ENCODE measurements at regions not wholly inside any gene's neighbourhood (a gene's known extent, or its start where the extent isn't known, plus 50 kb on each side); places are given as distances from the start of the nearest gene placed in this dataset.

DNA sequence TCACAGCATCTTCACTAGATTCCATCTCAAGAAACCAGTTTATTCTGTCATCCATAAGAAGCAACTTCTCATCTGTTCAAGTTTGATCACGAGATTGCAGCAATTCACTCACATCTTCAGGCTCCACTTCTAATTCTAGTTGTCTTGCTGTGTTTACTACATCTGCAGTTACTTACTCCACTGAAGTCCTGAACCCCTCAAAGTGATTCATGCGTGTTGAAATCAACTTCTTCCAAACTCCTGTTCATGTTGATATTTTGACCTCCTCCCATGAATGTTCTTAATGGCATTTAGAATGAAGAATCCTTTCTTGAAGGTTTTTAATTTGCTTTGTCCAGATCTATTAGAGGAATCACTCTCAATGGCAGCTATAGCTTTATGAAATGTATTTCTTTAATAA, 287.6 kb upstream of the TBL1XR1 start:
- peaks cover 7% of the 10 kb centered on the region; the same call in 1 of the 2 replicates for H3K9me3 ChIP-seq (ENCODE audit: insufficient read depth, low read depth, low read length)
- H3K4me3 ChIP-seq (ENCODE audit: low read length, poor library complexity, severe bottlenecking), result no peak overlapping the region
- H3K4me2 ChIP-seq (ENCODE audit: low read depth, low read length, poor library complexity, severe bottlenecking), result no peak overlapping the region
- H3F3A ChIP-seq (ENCODE audit: low read depth), result no peaks in the 10 kb centered on the region
- H3K27me3 ChIP-seq (ENCODE audit: insufficient read depth, low read length, poor library complexity, severe bottlenecking), result no peaks in the 10 kb centered on the region
- no peak overlapping the region for H2AFZ ChIP-seq (ENCODE audit: low read length)
- H3K36me3 ChIP-seq (ENCODE audit: insufficient read depth, low read length), result no peaks in the 10 kb centered on the region
- no peaks in the 10 kb centered on the region for H4K20me1 ChIP-seq (ENCODE audit: insufficient read depth, low read length, poor library complexity, severe bottlenecking)
- no peaks in the 10 kb centered on the region for H3K9me2 ChIP-seq (replicated peaks; ENCODE audit: low read depth, low read length)
- no peaks in the 10 kb centered on the region for H3K79me2 ChIP-seq (ENCODE audit: insufficient read depth, low read length)
- H3K9ac ChIP-seq (ENCODE audit: low read depth, low read length, poor library complexity, severe bottlenecking), result no peak overlapping the region
- peaks cover 14% of the 10 kb centered on the region for H3K4me1 ChIP-seq (ENCODE audit: insufficient read depth, low read length, poor library complexity, severe bottlenecking)
- no peak for TF ChIP-seq EZH2phosphoT487 (IDR thresholded peaks at IDR 0.05; ENCODE audit: borderline replicate concordance)
- TF ChIP-seq, protein P1, sequence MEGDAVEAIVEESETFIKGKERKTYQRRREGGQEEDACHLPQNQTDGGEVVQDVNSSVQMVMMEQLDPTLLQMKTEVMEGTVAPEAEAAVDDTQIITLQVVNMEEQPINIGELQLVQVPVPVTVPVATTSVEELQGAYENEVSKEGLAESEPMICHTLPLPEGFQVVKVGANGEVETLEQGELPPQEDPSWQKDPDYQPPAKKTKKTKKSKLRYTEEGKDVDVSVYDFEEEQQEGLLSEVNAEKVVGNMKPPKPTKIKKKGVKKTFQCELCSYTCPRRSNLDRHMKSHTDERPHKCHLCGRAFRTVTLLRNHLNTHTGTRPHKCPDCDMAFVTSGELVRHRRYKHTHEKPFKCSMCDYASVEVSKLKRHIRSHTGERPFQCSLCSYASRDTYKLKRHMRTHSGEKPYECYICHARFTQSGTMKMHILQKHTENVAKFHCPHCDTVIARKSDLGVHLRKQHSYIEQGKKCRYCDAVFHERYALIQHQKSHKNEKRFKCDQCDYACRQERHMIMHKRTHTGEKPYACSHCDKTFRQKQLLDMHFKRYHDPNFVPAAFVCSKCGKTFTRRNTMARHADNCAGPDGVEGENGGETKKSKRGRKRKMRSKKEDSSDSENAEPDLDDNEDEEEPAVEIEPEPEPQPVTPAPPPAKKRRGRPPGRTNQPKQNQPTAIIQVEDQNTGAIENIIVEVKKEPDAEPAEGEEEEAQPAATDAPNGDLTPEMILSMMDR (conservative IDR thresholded peaks at IDR 0.05; ENCODE audit: low read length), result no peak

DNA sequence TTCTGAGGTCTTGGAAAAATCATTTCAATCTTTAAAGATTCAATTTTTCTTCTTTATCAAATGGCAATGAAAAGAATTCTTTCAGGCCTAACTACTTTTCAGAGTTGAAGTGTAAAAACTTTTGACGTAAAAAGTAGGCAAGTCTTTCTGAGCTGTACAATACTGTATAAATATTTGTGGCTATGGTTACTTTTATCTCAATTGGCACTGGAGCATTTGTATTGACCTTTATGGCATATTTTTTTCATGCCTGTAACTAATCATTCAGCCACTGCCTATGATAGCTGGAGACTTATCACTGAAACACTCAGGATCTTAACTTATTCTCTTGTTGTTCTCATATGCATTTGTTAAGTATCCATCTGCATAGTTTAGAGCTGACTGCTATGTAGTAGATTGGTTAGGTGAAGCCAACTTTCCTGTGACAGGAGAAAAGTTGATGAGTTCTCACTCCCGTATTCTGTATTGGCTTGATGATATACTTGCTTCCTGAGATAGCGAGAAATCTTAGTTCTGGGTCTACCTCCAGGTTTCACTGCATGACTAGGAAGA, 290.4 kb upstream of the TBL1XR1 start:
- H3K9me2 ChIP-seq (replicated peaks; ENCODE audit: low read depth, low read length), result no peaks in the 10 kb centered on the region
- no peak for TF ChIP-seq EZH2phosphoT487 (IDR thresholded peaks at IDR 0.05; ENCODE audit: borderline replicate concordance)
- TF ChIP-seq, protein P1 (conservative IDR thresholded peaks at IDR 0.05; ENCODE audit: low read length), result no peak

DNA sequence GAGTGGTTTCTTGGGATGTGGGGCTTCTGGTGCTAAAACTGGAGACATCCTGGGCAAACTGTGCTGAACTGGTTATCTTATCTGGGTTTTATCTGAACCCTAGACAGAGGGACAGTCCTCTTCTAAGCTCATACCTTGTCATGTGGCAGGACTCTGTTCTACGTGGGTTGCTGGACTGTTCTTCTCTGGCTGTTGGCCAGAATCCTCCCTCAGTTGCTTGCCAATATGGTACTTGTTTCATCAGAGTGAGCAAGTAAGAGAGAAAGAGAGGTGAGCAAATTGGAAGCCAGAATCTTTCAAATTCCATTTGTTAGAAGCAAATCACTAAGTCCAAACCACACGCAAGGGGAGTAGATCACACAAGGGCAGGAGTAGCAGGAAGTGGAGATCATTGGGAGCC, 291.5 kb upstream of the TBL1XR1 start:
- Histone ChIP-seq H4K20me1 (ENCODE audit: insufficient read depth, low read length, poor library complexity, severe bottlenecking) (no peaks in the 10 kb centered on the region), H3K9me2 (replicated peaks; ENCODE audit: low read depth, low read length) (no peaks in the 10 kb centered on the region), H3K4me3 (ENCODE audit: low read length, poor library complexity, severe bottlenecking) (no peak overlapping the region), H3F3A (ENCODE audit: low read depth) (no peaks in the 10 kb centered on the region), H3K4me1 (ENCODE audit: insufficient read depth, low read length, poor library complexity, severe bottlenecking) (peaks cover 26% of the 10 kb centered on the region), H3K9me3 (ENCODE audit: insufficient read depth, low read depth, low read length) (peaks cover 7% of the 10 kb centered on the region; the same call in 1 of the 2 replicates), H3K9ac (ENCODE audit: low read depth, low read length, poor library complexity, severe bottlenecking) (no peak overlapping the region), H3K27me3 (ENCODE audit: insufficient read depth, low read length, poor library complexity, severe bottlenecking) (no peaks in the 10 kb centered on the region), H3K4me2 (ENCODE audit: low read depth, low read length, poor library complexity, severe bottlenecking) (no peak overlapping the region), H2AFZ (ENCODE audit: low read length) (no peak overlapping the region), H3K79me2 (ENCODE audit: insufficient read depth, low read length) (no peaks in the 10 kb centered on the region), H3K36me3 (ENCODE audit: insufficient read depth, low read length) (no peaks in the 10 kb centered on the region)
- no peak for TF ChIP-seq EZH2phosphoT487 (IDR thresholded peaks at IDR 0.05; ENCODE audit: borderline replicate concordance)
- TF ChIP-seq, protein P1 (conservative IDR thresholded peaks at IDR 0.05; ENCODE audit: low read length), result no peak

More for the DNA sequence above, 290.4 kb upstream of the TBL1XR1 start:
- peaks cover 23% of the 10 kb centered on the region for H3K4me1 ChIP-seq (ENCODE audit: insufficient read depth, low read length, poor library complexity, severe bottlenecking)
- H3K36me3 ChIP-seq (ENCODE audit: insufficient read depth, low read length), result no peaks in the 10 kb centered on the region
- no peaks in the 10 kb centered on the region for H4K20me1 ChIP-seq (ENCODE audit: insufficient read depth, low read length, poor library complexity, severe bottlenecking)
- H3K9ac ChIP-seq (ENCODE audit: low read depth, low read length, poor library complexity, severe bottlenecking), result no peak overlapping the region
- H3K4me2 ChIP-seq (ENCODE audit: low read depth, low read length, poor library complexity, severe bottlenecking), result no peak overlapping the region
- H3K79me2 ChIP-seq (ENCODE audit: insufficient read depth, low read length), result no peaks in the 10 kb centered on the region
- H3K9me3 ChIP-seq (ENCODE audit: insufficient read depth, low read depth, low read length), result peaks cover 7% of the 10 kb centered on the region; the same call in 1 of the 2 replicates
- H3K4me3 ChIP-seq (ENCODE audit: low read length, poor library complexity, severe bottlenecking), result no peak overlapping the region
- H3K27me3 ChIP-seq (ENCODE audit: insufficient read depth, low read length, poor library complexity, severe bottlenecking), result no peaks in the 10 kb centered on the region
- no peaks in the 10 kb centered on the region for H3F3A ChIP-seq (ENCODE audit: low read depth)
- no peak overlapping the region for H2AFZ ChIP-seq (ENCODE audit: low read length)

Data from Loucy (cell line).